DND-41 (cell line): ENCODE measurements at regions not wholly inside any gene's neighbourhood (a gene's known extent, or its start where the extent isn't known, plus 50 kb on each side); places are given as distances from the start of the nearest gene placed in this dataset.
A peak's percentile ranks its signal among the peaks of the same experiment; 100 is the strongest.

Source experiments
- ATAC-seq: fragments of 200-7000 bp; cut with Tn5 transposase; 3 replicates; pipeline ENCODE4 v1.9.1; 2021; ENCODE audit warnings: low read depth; ENCODE audit not compliant: insufficient read depth
- DNase-seq: peaks from one replicate; pipeline ENCODE4 v3.0.0-alpha.2; 2020
- H2AFZ ChIP-seq: 2 replicates; pipeline ENCODE4 v1.6.0; 2012; ENCODE audit warnings: low read depth, low read length
- H3K27ac ChIP-seq: 2 replicates; pipeline ENCODE4 v1.5.1; 2012; ENCODE audit warnings: low read length, inconsistent platforms
- H3K27me3 ChIP-seq: fragments of 200-600 bp; sonication (generic); 2 replicates; pipeline ENCODE4 v1.6.0; 2012; ENCODE audit warnings: low read length, mild to moderate bottlenecking, inconsistent platforms; ENCODE audit not compliant: insufficient read depth, poor library complexity
- H3K36me3 ChIP-seq: 2 replicates; pipeline ENCODE4 v1.5.1; 2012; ENCODE audit warnings: low read length, inconsistent platforms; ENCODE audit not compliant: insufficient read depth
- H3K4me1 ChIP-seq: 2 replicates; pipeline ENCODE4 v1.5.1; 2012; ENCODE audit warnings: mild to moderate bottlenecking, low read length; ENCODE audit not compliant: insufficient read depth
- H3K4me2 ChIP-seq: 2 replicates; pipeline ENCODE4 v1.6.0; 2012; ENCODE audit warnings: mild to moderate bottlenecking, moderate library complexity, low read length, inconsistent platforms; ENCODE audit not compliant: insufficient read depth
- H3K4me3 ChIP-seq, 2 experiments: fragments of 200-600 bp in 1 of 2; shearing (Covaris generic) in 1 of 2; 2 replicates each; pipeline ENCODE4 v1.5.1; 2012 to 2016; ENCODE audit warnings: inconsistent platforms in 2 of 2, low read length in 2 of 2, mild to moderate bottlenecking in 2 of 2, low read depth in 1 of 2, moderate library complexity in 1 of 2
- H3K79me2 ChIP-seq: 2 replicates; pipeline ENCODE4 v1.6.0; 2012; ENCODE audit warnings: low read length, inconsistent platforms; ENCODE audit not compliant: insufficient read depth
- H3K9ac ChIP-seq: 2 replicates; pipeline ENCODE4 v1.6.0; 2012; ENCODE audit warnings: low read depth, mild to moderate bottlenecking, inconsistent platforms, low read length, moderate library complexity
- H3K9me3 ChIP-seq: 2 replicates; pipeline ENCODE4 v1.5.1; 2012; ENCODE audit warnings: low read length, moderate library complexity, mild to moderate bottlenecking, inconsistent platforms; ENCODE audit not compliant: insufficient read depth, severe bottlenecking
- H4K20me1 ChIP-seq: 2 replicates; pipeline ENCODE4 v1.6.0; 2012; ENCODE audit warnings: low read length; ENCODE audit not compliant: insufficient read depth
- CTCF ChIP-seq: IDR thresholded peaks from 2 replicates; pipeline ENCODE4 v1.5.1; 2012; ENCODE audit warnings: borderline replicate concordance, low read length, moderate library complexity, mild to moderate bottlenecking; ENCODE audit not compliant: poor library complexity, severe bottlenecking; ENCODE audit errors: extremely low read depth
- EZH2 ChIP-seq: IDR thresholded peaks from 3 replicates; pipeline ENCODE4 v1.6.1; 2012; ENCODE audit warnings: borderline replicate concordance, low read depth, mild to moderate bottlenecking, moderate library complexity, low read length, inconsistent platforms; ENCODE audit not compliant: severe bottlenecking

DNA sequence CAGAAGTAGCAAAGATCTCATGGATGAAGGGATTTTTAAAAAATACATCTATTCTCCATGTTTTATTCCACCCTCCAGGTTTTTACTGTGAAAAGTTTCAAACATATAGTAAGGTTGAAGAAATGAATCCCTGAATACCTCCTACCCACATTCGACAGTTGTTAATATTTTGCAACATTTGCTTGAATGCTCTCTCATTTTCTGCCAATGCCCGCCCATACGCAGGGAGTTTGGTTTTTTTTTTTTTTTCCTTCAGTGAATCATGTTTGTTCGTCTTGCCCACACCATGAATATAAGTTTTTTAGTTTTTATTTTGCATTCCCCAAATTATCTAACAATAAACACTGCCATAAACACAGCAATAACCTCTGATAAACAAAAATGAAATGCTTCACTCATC lies 82.9 kb downstream of the MAP1LC3B2 start:
- Histone ChIP-seq H3K79me2 (no peaks in the 10 kb centered on the region), H3K9me3 (no peaks in the 10 kb centered on the region)

DNA sequence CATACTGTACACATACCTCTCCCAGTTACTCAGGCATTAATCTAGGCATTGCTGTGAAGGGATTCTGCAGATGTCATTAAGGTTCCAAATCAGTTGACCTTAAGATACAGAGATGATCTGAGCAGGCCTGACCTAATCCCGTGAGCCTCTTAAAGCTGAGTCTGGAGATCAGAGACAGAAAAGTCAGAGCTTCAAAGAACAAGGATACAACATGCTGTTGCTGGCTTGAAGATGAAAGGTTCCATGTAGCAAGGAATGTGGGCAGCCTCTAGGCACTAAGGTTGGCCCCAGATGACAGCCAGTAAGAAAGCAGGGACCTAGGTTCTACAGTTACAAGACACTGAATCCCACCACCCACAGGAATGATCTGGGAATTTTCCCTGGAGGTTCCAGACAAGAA lies 81.1 kb downstream of the MAP1LC3B2 start:
- H3K4me3 ChIP-seq, result no peak overlapping the region
- no peak overlapping the region for H3K9ac ChIP-seq
- H3K36me3 ChIP-seq, result no peaks in the 10 kb centered on the region
- TF ChIP-seq EZH2, result no peak
- no peak for TF ChIP-seq CTCF
- no peak overlapping the region for H3K4me2 ChIP-seq
- no peak overlapping the region for H2AFZ ChIP-seq
- DNase-seq (no peak), ATAC-seq (peak; percentile 60)
- no peaks in the 10 kb centered on the region for H3K79me2 ChIP-seq
- no peaks in the 10 kb centered on the region for H4K20me1 ChIP-seq
- no peaks in the 10 kb centered on the region for H3K9me3 ChIP-seq
- H3K27me3 ChIP-seq, result no peaks in the 10 kb centered on the region
- peaks cover 8% of the 10 kb centered on the region; the same call in 1 of the 2 replicates for H3K4me1 ChIP-seq
- no peak overlapping the region for H3K27ac ChIP-seq

More for the DNA sequence above, 82.9 kb downstream of the MAP1LC3B2 start:
- Histone ChIP-seq H3K27ac (no peak overlapping the region), H3K36me3 (no peaks in the 10 kb centered on the region), H3K4me2 (no peak overlapping the region), H3K4me1 (peaks cover 8% of the 10 kb centered on the region; the same call in 1 of the 2 replicates), H3K27me3 (no peaks in the 10 kb centered on the region), H4K20me1 (no peaks in the 10 kb centered on the region), H2AFZ (no peak overlapping the region), H3K9ac (no peak overlapping the region), H3K4me3 (no peak overlapping the region)
- ATAC-seq (no peak), DNase-seq (no peak)
- TF ChIP-seq EZH2 (no peak), CTCF (no peak)

DNA sequence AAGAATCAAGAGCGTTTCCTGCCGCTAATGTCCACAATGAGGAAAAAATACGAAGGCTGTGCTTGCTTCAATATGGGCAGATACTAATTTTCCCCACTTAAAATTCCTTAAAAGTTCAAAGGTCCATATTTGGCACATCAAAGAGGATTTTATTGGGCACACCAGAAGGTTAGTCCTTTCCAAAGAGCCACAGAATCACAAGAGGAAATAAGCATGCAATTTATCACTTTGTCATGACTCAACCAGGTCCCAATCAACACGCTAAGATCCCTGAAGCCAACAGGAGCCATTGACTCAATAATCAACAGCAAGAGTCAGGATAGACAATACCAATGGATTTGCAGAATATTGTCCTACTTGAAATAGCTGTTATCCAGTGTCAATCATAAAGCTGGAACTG lies 80.6 kb downstream of the MAP1LC3B2 start:
- peaks cover 8% of the 10 kb centered on the region; the same call in 1 of the 2 replicates for H3K4me1 ChIP-seq
- TF ChIP-seq CTCF, result no peak
- no peak for TF ChIP-seq EZH2
- H3K4me2 ChIP-seq, result no peak overlapping the region
- H3K79me2 ChIP-seq, result no peaks in the 10 kb centered on the region
- no peaks in the 10 kb centered on the region for H4K20me1 ChIP-seq
- DNase-seq (no peak), ATAC-seq (no peak)
- H3K9ac ChIP-seq, result no peak overlapping the region
- H2AFZ ChIP-seq, result no peak overlapping the region
- H3K36me3 ChIP-seq, result no peaks in the 10 kb centered on the region
- H3K27me3 ChIP-seq, result no peaks in the 10 kb centered on the region
- no peak overlapping the region for H3K4me3 ChIP-seq
- no peaks in the 10 kb centered on the region for H3K9me3 ChIP-seq
- no peak overlapping the region for H3K27ac ChIP-seq

- Histone ChIP-seq H3K9me3 (no peaks in the 10 kb centered on the region), H3K36me3 (no peaks in the 10 kb centered on the region), H4K20me1 (no peaks in the 10 kb centered on the region), H3K4me2 (no peak overlapping the region), H3K79me2 (no peaks in the 10 kb centered on the region), H3K27ac (no peak overlapping the region), H3K9ac (no peak overlapping the region; the same call in 1 of the 2 replicates), H3K4me1 (peaks cover 8% of the 10 kb centered on the region; the same call in 1 of the 2 replicates), H3K27me3 (no peaks in the 10 kb centered on the region), H2AFZ (no peak overlapping the region), H3K4me3 (no peak overlapping the region)
- no peak for DNase-seq
- TF ChIP-seq CTCF (no peak), EZH2 (no peak)
- no peak for ATAC-seq
Observed at GRCh38 chr12:116638376-116638775, 79.2 kb downstream of the MAP1LC3B2 start.
